Uterus (tissue), 2 donors: ENCODE measurements at regions not wholly inside any gene's neighbourhood (a gene's known extent, or its start where the extent isn't known, plus 50 kb on each side); places are given as distances from the start of the nearest gene placed in this dataset.

Experiments
- CTCF ChIP-seq, 4 experiments: fragments of 200-600 bp in 2 of 4; fragments of 450-650 bp in 2 of 4; sonication (generic) in 2 of 4; IDR thresholded peaks; one replicate each; pipeline ENCODE4 v1.5.1; 2016 to 2019; ENCODE audit warnings: antibody characterized with exemption in 4 of 4, mild to moderate bottlenecking in 2 of 4, moderate library complexity in 1 of 4
- POLR2A ChIP-seq, 2 donors: fragments of 450-650 bp; IDR thresholded peaks; one replicate each; pipeline ENCODE4 v1.6.1; 2016; ENCODE audit warnings: antibody characterized with exemption in 2 of 2, mild to moderate bottlenecking in 1 of 2, moderate library complexity in 1 of 2

DNA sequence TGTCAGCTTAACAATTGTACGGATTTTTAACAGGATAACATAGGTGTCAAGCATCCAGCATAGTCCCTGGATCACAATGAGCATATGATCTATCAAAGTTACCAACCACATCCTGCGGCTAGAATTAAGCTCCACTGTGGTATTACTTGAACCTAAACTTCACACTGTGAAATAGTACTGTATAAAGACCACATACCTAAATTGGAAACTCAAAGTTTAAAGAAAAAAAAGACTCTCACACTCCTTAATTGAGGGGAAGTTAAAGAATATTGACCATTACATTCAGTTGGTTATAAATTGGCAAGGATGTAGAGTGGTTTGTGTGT, 133.0 kb upstream of the PZP start:
- TF ChIP-seq CTCF (IDR thresholded peaks at IDR 0.05), result no peak
- no peak for TF ChIP-seq POLR2A (IDR thresholded peaks at IDR 0.05)
